CD8-positive, alpha-beta memory T cell (primary cell): ENCODE measurements at regions not wholly inside any gene's neighbourhood (a gene's known extent, or its start where the extent isn't known, plus 50 kb on each side); places are given as distances from the start of the nearest gene placed in this dataset.

ENCODE experiments used
- CTCF ChIA-PET: fragments of 350-600 bp; sonication (Branson Sonifier 250); formaldehyde crosslinking; loops from one replicate; lab custom pipeline; 2021; ENCODE audit warnings: antibody characterized with exemption; lab: Charles Lee
- POLR2A ChIA-PET: fragments of 350-600 bp; sonication (Branson Sonifier 250); formaldehyde crosslinking; loops from one replicate; lab custom pipeline; 2021; ENCODE audit warnings: antibody characterized with exemption; lab: Charles Lee
- DNase-seq, 5 donors: peaks; one replicate each; pipeline versions ENCODE4 v3.0.0 to v3.0.0-alpha.2; 2020 to 2022; ENCODE audit warnings: mixed read lengths in 1 of 5
- H3K27ac ChIP-seq: one replicate; pipeline ENCODE4 v1.7.0; 2013; ENCODE audit warnings: low read depth, mild to moderate bottlenecking, low read length, moderate library complexity
- H3K27me3 ChIP-seq: 2 replicates; pipeline ENCODE4 v1.7.0; 2013; ENCODE audit warnings: low read length, mild to moderate bottlenecking; ENCODE audit not compliant: insufficient read depth, poor library complexity, severe bottlenecking
- H3K36me3 ChIP-seq: 2 replicates; pipeline ENCODE4 v1.7.0; 2013; ENCODE audit warnings: mild to moderate bottlenecking, low read length, moderate library complexity; ENCODE audit not compliant: insufficient read depth
- H3K4me1 ChIP-seq: 2 replicates; pipeline ENCODE4 v1.7.0; 2013; ENCODE audit warnings: mild to moderate bottlenecking, low read length, moderate library complexity; ENCODE audit not compliant: insufficient read depth
- H3K4me3 ChIP-seq: 2 replicates; pipeline ENCODE4 v1.7.0; 2013; ENCODE audit warnings: mild to moderate bottlenecking, low read length
- H3K9me3 ChIP-seq: 2 replicates; pipeline ENCODE4 v1.7.0; 2013; ENCODE audit warnings: mild to moderate bottlenecking, low read length
- H3K27ac Mint-ChIP-seq, 8 donors: one replicate each; pipeline ENCODE4 v1.8.0; 2020 to 2021; ENCODE audit warnings: mixed read lengths in 8 of 8, mild to moderate bottlenecking in 6 of 8, inconsistent platforms in 3 of 8, moderate library complexity in 3 of 8
- H3K27me3 Mint-ChIP-seq, 2 donors: one replicate each; pipeline ENCODE4 v1.8.0; 2020 to 2021; ENCODE audit warnings: mixed read lengths in 2 of 2, mild to moderate bottlenecking in 1 of 2, moderate library complexity in 1 of 2
- H3K36me3 Mint-ChIP-seq, 3 donors: one replicate each; pipeline ENCODE4 v1.8.0; 2020 to 2021; ENCODE audit warnings: mixed read lengths in 3 of 3, inconsistent platforms in 1 of 3, mild to moderate bottlenecking in 1 of 3
- H3K4me1 Mint-ChIP-seq, 3 donors: one replicate each; pipeline ENCODE4 v1.8.0; 2020 to 2021; ENCODE audit warnings: mixed read lengths in 3 of 3, inconsistent platforms in 1 of 3, mild to moderate bottlenecking in 1 of 3
- H3K4me3 Mint-ChIP-seq, 7 donors: one replicate each; pipeline ENCODE4 v1.8.0; 2020 to 2021; ENCODE audit warnings: mixed read lengths in 7 of 7, mild to moderate bottlenecking in 6 of 7, moderate library complexity in 4 of 7, inconsistent platforms in 2 of 7
- H3K9me3 Mint-ChIP-seq, 5 donors: one replicate each; pipeline ENCODE4 v1.8.0; 2020 to 2022; ENCODE audit warnings: mixed read lengths in 5 of 5, mild to moderate bottlenecking in 3 of 5, moderate library complexity in 2 of 5, inconsistent platforms in 1 of 5

- H3K9me3 Mint-ChIP-seq: peaks cover 0 to 6% (median 0%) of the 10 kb centered on the region in 5 donors
- Histone ChIP-seq H3K27me3 (no peaks in the 10 kb centered on the region), H3K4me1 (no peaks in the 10 kb centered on the region), H3K27ac (no peak overlapping the region), H3K4me3 (no peak overlapping the region), H3K36me3 (no peaks in the 10 kb centered on the region), H3K9me3 (no peaks in the 10 kb centered on the region)
- H3K27ac Mint-ChIP-seq: no peak overlapping the region
- DNase-seq: no peak
- ChIA-PET CTCF (no interaction called here), POLR2A (no interaction called here)
- H3K36me3 Mint-ChIP-seq: no peaks in the 10 kb centered on the region
- no peak overlapping the region for H3K4me3 Mint-ChIP-seq
- H3K27me3 Mint-ChIP-seq: peaks cover 4% of the 10 kb centered on the region in 2 donors
- no peaks in the 10 kb centered on the region for H3K4me1 Mint-ChIP-seq
Observed at GRCh38 chr6:122042960-122043735, 356.3 kb upstream of the HSF2 start.

GRCh38 chr6:122048570-122048969, 350.9 kb upstream of the HSF2 start:
- Histone ChIP-seq H3K36me3 (no peaks in the 10 kb centered on the region), H3K4me3 (no peak overlapping the region), H3K27me3 (no peaks in the 10 kb centered on the region), H3K9me3 (no peaks in the 10 kb centered on the region), H3K27ac (no peak overlapping the region), H3K4me1 (no peaks in the 10 kb centered on the region)
- no peaks in the 10 kb centered on the region for H3K4me1 Mint-ChIP-seq
- no peaks in the 10 kb centered on the region for H3K36me3 Mint-ChIP-seq
- no peak overlapping the region for H3K4me3 Mint-ChIP-seq
- H3K9me3 Mint-ChIP-seq: peaks cover 0 to 2% (median 0%) of the 10 kb centered on the region in 5 donors
- CTCF ChIA-PET: no interaction called here
- DNase-seq: no peak
- H3K27ac Mint-ChIP-seq: no peak overlapping the region
- POLR2A ChIA-PET: no interaction called here
- H3K27me3 Mint-ChIP-seq: peaks cover 3 to 4% of the 10 kb centered on the region in 2 donors

GRCh38 chr6:122049341-122049740, 350.1 kb upstream of the HSF2 start:
- Histone ChIP-seq H3K27ac (no peak overlapping the region), H3K36me3 (no peaks in the 10 kb centered on the region), H3K27me3 (no peaks in the 10 kb centered on the region), H3K4me1 (no peaks in the 10 kb centered on the region), H3K4me3 (no peak overlapping the region), H3K9me3 (no peaks in the 10 kb centered on the region)
- no peak for DNase-seq
- Mint-ChIP-seq H3K4me1 (no peaks in the 10 kb centered on the region), H3K27me3 (peaks cover 2 to 4% of the 10 kb centered on the region in 2 donors), H3K4me3 (no peak overlapping the region), H3K27ac (no peak overlapping the region), H3K9me3 (peaks cover 0 to 2% (median 0%) of the 10 kb centered on the region in 5 donors), H3K36me3 (no peaks in the 10 kb centered on the region)
- CTCF ChIA-PET: no interaction called here
- POLR2A ChIA-PET: no interaction called here

GRCh38 chr6:122050242-122050755, 349.2 kb upstream of the HSF2 start:
- POLR2A ChIA-PET: no interaction called here
- H3K27ac Mint-ChIP-seq: no peak overlapping the region
- no peaks in the 10 kb centered on the region for H3K36me3 Mint-ChIP-seq
- Histone ChIP-seq H3K9me3 (no peaks in the 10 kb centered on the region), H3K27me3 (no peaks in the 10 kb centered on the region), H3K4me1 (no peaks in the 10 kb centered on the region), H3K36me3 (no peaks in the 10 kb centered on the region), H3K4me3 (no peak overlapping the region), H3K27ac (no peak overlapping the region)
- DNase-seq: no peak
- no peaks in the 10 kb centered on the region for H3K4me1 Mint-ChIP-seq
- peaks cover 0 to 2% of the 10 kb centered on the region in 2 donors for H3K27me3 Mint-ChIP-seq
- no peak overlapping the region for H3K4me3 Mint-ChIP-seq
- CTCF ChIA-PET: no interaction called here
- H3K9me3 Mint-ChIP-seq: peaks cover 0 to 2% (median 0%) of the 10 kb centered on the region in 5 donors

- no peak overlapping the region for H3K27ac Mint-ChIP-seq
- no peaks in the 10 kb centered on the region for H3K27me3 Mint-ChIP-seq
- no peak for DNase-seq
- Histone ChIP-seq H3K27ac (no peak overlapping the region), H3K9me3 (no peaks in the 10 kb centered on the region), H3K4me1 (no peaks in the 10 kb centered on the region), H3K4me3 (no peak overlapping the region), H3K27me3 (no peaks in the 10 kb centered on the region), H3K36me3 (no peaks in the 10 kb centered on the region)
- H3K4me3 Mint-ChIP-seq: no peak overlapping the region
- no peaks in the 10 kb centered on the region for H3K36me3 Mint-ChIP-seq
- no peaks in the 10 kb centered on the region for H3K4me1 Mint-ChIP-seq
- CTCF ChIA-PET: no interaction called here
- peaks cover 0 to 2% (median 0%) of the 10 kb centered on the region in 5 donors for H3K9me3 Mint-ChIP-seq
- POLR2A ChIA-PET: no interaction called here
Observed at GRCh38 chr6:122052346-122052900, 347.0 kb upstream of the HSF2 start.

- ChIA-PET POLR2A (no interaction called here), CTCF (no interaction called here)
- H3K27ac Mint-ChIP-seq: no peak overlapping the region
- Histone ChIP-seq H3K27me3 (no peaks in the 10 kb centered on the region), H3K36me3 (no peaks in the 10 kb centered on the region), H3K9me3 (no peaks in the 10 kb centered on the region), H3K4me1 (no peaks in the 10 kb centered on the region), H3K27ac (no peak overlapping the region), H3K4me3 (no peak overlapping the region)
- H3K4me1 Mint-ChIP-seq: no peaks in the 10 kb centered on the region
- H3K27me3 Mint-ChIP-seq: no peaks in the 10 kb centered on the region
- DNase-seq: no peak
- no peaks in the 10 kb centered on the region for H3K36me3 Mint-ChIP-seq
- H3K9me3 Mint-ChIP-seq: peaks cover 0 to 2% (median 0%) of the 10 kb centered on the region in 5 donors
- H3K4me3 Mint-ChIP-seq: no peak overlapping the region
Observed at GRCh38 chr6:122059918-122060317, 339.5 kb upstream of the HSF2 start.

- Histone ChIP-seq H3K27me3 (no peaks in the 10 kb centered on the region), H3K27ac (no peak overlapping the region), H3K4me3 (no peak overlapping the region), H3K36me3 (no peaks in the 10 kb centered on the region), H3K4me1 (no peaks in the 10 kb centered on the region), H3K9me3 (no peaks in the 10 kb centered on the region)
- Mint-ChIP-seq H3K4me1 (no peaks in the 10 kb centered on the region), H3K4me3 (no peak overlapping the region), H3K36me3 (no peaks in the 10 kb centered on the region), H3K9me3 (peaks cover 0 to 1% (median 0%) of the 10 kb centered on the region in 5 donors), H3K27me3 (no peaks in the 10 kb centered on the region), H3K27ac (no peak overlapping the region)
- CTCF ChIA-PET: interaction anchor here (1.3 kb wide), 1 partner anchor 10 kb away, joined by 3 read pairs; no protein-coding TSS in a partner anchor
- POLR2A ChIA-PET: no interaction called here
- no peak for DNase-seq
Observed at GRCh38 chr6:122061855-122062254, 337.6 kb upstream of the HSF2 start.

GRCh38 chr6:122063076-122063475, 336.4 kb upstream of the HSF2 start:
- ChIA-PET POLR2A (no interaction called here), CTCF (interaction anchor here (1.3 kb wide), 1 partner anchor 8 kb away, joined by 3 read pairs; no protein-coding TSS in a partner anchor)
- H3K36me3 ChIP-seq: no peaks in the 10 kb centered on the region
- Mint-ChIP-seq H3K27me3 (no peaks in the 10 kb centered on the region), H3K9me3 (peaks cover 0 to 1% (median 0%) of the 10 kb centered on the region in 5 donors), H3K4me1 (no peaks in the 10 kb centered on the region), H3K27ac (no peak overlapping the region), H3K36me3 (no peaks in the 10 kb centered on the region), H3K4me3 (no peak overlapping the region)
- no peak for DNase-seq
- no peak overlapping the region for H3K27ac ChIP-seq
- no peak overlapping the region for H3K4me3 ChIP-seq
- H3K4me1 ChIP-seq: no peaks in the 10 kb centered on the region
- H3K9me3 ChIP-seq: no peaks in the 10 kb centered on the region
- H3K27me3 ChIP-seq: no peaks in the 10 kb centered on the region
